HG03280 (cell line): ENCODE measurements at regions not wholly inside any gene's neighbourhood (a gene's known extent, or its start where the extent isn't known, plus 50 kb on each side); places are given as distances from the start of the nearest gene placed in this dataset.

ENCODE experiments used
- ATAC-seq: cut with Tn5 transposase; IDR thresholded peaks from one replicate; pipeline ENCODE4 v1.9.1; 2021; ENCODE audit warnings: mild to moderate bottlenecking, moderate library complexity; ENCODE audit not compliant: unreplicated experiment

DNA sequence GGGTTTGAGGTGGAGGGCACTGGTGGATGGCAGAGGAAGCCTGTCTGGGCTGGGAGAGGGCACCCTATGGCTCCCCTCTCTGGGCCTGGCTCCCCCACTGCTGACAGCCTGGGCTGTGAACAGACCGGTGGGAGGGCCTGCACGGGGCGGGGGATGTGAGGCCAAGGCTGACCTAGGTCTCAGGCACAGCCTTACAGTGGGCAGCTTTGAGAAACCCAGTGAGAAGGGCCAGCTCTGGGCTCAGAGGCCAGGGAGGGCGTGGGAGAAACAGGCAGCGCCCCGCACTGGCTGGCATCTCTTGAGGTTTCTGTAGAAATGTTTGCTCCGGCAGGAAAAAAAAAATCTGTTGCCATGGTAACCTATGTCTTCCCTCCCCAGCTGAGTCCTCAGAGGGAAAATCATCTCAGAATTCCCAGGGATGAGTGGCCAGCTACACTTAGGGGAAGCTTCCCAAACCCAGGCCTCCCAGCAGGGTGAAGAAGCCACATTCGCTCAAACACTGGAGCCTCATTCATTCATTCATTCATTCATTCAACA is 71.7 kb upstream of the TAF1B start:
- no peak for ATAC-seq

DNA sequence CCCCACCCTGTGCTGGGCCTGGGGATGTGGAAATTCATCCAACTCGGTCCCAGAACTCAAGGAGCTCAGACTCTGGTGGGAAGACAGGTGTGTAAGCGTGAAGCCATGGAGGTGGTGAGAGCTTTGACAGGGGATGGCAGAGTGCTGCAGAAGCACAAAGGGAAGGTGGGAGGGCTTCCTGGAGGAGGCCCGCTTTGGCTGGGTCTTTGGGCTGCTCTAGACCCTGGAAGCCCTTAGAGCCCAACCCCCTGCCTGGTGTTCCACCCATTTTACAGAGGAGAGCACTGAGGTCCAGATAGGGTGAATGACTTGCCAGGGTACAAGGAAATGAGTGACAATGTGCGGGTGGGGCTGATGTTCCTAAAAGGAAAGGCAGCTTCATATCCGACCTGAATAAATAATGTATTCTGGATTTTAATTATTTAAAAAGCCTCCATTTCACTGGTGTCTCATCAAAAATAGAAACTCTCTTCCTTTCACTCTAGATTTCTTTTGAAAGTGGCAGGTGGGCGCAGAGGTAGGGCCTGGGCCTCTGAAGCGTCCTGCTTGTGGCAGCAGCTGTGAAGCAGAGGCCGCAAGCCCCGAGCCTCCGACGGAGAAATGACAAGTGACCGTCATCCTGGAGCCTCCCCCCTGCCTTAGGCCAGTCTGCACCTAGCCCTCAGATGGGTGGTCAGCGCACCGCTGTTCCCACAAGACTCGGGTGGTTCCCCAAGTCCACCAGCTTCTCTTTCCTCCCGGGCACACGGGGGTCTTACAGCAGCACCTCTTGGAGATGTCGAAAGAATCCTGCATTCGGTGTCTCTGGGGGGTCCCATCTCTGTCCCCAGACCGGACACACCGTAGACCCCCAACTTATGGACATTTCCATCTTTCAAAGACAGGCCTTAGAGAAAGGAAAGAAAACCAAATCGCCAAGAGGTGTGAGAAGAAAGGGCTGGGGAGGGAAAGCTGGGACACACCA is 71.0 kb upstream of the TAF1B start:
- ATAC-seq, result no peak

GRCh38 chr2:9772999-9773902 is 70.0 kb upstream of the TAF1B start:
- no peak for ATAC-seq

GRCh38 chr2:9773903-9774239 is 69.4 kb upstream of the TAF1B start:
- no peak for ATAC-seq

- no peak for ATAC-seq
These were observed 69.0 kb upstream of the TAF1B start for GRCh38 chr2:9774266-9774665.

DNA sequence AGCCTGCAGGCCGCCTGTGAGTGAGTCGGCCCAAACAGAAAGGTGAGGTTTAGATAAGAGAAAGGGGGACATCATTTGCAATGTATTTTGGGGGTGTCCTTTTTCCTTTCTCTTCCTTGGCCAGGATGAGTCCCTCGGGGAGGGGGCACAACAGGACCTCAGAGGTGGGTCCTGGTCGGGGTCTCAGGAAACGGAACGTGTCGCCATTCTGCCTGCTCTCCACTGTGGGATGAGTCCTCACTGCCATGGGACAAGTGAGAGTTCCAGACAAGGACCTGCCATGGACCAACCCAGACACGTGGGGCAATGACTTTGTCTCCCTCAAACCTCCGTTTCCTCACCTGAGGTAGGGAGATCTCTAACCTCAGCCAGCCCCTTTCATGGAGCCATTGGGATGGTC is 67.9 kb upstream of the TAF1B start:
- ATAC-seq, result no peak

GRCh38 chr2:9775999-9776712 is 67.1 kb upstream of the TAF1B start:
- ATAC-seq, result no peak

- no peak for ATAC-seq
These were observed 66.2 kb upstream of the TAF1B start for GRCh38 chr2:9777081-9777480.

DNA sequence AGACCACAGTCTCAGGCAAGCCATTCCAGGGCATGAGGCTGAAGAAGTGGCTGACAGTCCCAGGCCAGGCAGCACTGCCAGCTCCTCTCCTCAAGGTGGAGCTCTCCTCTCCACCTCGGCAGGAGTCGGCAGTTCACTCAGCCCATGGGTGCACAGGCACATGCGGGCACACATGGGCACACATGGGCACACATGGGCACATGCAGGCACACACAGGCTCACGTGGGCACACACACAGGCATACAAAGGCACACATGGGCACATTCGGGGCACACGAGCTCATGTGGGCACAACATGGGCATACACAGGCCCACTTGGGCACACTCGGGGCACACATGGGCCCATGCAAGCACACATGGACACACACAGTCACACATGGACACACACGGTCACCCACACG is 65.3 kb upstream of the TAF1B start:
- no peak for ATAC-seq

GRCh38 chr2:9778471-9779316 is 64.6 kb upstream of the TAF1B start:
- ATAC-seq, result no peak

DNA sequence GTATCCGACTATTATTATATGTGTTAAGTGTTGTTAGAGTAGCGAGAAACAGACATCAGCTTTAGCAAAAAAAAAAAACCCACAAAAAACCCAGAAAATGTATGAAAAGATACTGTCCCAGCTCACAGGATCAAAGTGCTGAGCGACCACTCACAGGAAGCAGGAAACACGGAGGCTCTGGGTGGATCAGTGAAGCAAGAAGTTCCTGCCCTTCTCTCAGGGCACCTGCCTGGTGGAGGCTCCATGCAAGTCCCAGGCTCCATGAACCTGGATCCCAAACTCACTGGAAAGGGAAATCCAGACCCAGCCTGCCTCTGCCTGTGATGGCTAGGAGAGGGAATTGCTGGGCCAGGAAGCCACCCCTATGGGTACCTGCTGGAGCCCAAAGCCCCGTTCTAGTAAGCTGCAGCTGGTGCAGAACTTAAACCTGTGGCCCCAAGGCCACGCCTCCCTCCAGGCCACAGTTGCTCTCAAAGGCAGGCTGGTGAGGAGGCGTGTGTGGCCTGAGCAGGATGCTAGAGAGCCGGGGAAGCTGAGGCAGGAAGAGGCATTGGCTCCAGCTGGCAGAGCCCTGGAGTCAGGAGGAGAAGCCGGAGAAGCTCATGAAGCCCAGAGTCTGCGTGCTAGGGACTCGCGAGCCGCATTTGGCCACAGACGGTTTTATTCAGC is 63.5 kb upstream of the TAF1B start:
- no peak for ATAC-seq

GRCh38 chr2:9780368-9781130 is 62.7 kb upstream of the TAF1B start:
- ATAC-seq, result no peak

GRCh38 chr2:9781252-9781651 is 62.0 kb upstream of the TAF1B start:
- ATAC-seq, result no peak

DNA sequence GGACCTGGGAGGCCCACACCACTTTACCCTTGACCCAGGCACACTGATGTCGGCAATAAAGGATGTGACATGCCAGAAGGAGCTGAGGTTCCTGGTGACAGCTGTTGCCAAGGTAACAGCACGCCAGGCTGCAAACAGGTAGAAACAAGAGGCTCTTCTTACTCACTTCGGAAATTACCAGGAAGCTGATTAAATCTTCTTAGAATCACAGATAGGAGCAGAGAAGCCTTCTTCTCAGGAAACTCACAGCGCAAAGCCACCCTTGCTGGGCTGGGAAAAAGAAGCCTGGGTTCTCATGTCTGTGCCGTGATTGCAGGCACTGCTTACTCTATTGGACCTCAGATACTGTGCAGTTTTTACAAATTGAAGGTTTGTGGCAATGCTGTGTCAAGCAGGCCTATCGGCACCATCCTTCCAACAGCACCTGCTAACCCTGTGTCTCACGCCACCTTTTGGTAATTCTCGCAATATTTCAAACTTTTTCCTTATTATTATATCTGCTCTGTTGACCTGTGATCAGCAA is 61.0 kb upstream of the TAF1B start:
- peak; percentile 52 for ATAC-seq

DNA sequence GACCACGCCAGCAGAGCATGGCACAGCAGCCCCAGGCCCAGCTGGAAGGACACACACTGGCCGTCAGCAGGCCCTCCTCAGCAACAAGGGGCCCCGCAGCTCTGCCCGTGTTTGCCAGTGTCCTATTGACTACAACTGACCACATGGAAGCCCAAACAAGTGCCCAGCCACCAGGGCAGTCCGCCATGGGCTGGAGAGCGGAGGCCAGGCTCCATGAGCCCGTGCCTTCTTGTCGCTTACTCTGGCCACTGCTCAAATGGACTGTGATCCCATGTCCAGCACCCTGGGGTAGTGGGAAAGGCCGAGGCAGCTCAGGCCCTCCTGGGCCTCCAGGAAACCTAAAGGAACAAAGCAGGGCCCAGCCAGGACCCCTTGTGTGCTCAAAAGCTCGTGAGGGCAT is 53.9 kb upstream of the TAF1B start:
- ATAC-seq, result no peak

- ATAC-seq, result no peak
These were observed 52.5 kb upstream of the TAF1B start for GRCh38 chr2:9790702-9791225.

DNA sequence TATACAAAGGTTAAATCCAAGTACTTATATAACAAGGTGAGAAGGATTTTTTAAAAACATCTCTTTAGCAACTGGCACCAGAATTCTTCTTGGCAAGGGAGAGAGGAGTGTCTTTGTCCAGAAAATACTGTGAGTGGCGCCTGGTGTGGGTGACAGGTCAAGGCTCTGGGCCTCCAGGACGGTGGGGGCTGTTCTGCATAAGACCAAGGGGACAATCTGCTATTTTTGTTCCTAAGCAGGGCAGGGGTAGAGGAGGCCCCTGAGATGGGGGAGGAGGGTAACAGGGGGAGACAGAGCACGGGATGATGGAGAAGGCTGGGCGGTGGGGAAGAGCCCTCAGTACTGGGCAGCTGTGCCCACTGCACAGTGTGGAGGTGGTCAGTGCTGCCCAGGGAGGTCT is 51.6 kb upstream of the TAF1B start:
- no peak for ATAC-seq

DNA sequence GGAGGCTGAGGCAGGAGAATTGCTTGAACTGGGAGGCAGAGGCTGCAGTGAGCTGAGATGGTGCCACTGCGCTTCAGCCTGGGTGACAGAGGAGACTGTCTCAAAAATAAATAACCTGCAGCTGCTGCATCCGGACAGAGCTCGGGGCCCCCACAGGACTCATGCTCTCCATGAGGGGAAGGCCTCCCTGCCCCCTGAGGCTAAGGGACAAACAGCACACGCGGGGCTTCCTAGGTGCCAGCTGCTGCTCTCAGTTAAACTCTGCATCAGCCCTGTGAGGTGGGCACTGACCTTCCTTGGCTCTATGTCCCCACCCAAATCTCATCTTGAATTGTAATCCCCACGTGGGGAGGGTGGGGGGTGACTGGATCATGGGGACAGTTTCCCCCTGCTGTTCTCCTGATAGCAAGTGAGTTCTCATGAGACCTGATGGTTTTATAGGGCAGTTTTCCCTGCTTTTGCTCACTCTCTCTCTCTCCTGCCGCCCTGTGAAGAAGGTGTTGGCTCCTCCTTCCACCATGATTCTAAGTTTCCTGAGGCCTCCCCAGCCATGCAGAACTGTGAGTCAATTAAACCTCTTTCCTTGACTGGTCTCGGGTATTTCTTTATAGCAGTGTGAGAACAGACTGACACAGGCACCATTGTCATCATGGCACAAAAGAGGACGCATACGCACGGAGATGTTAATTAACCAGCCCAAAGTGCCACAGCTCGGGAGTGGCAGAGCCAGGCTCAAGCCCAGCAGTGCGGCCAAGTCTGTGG is 49.9 kb upstream of the TAF1B start:
- no peak for ATAC-seq
